HCT116 (cell line): ENCODE measurements at regions not wholly inside any gene's neighbourhood (a gene's known extent, or its start where the extent isn't known, plus 50 kb on each side); places are given as distances from the start of the nearest gene placed in this dataset.

ENCODE experiments used
- ATAC-seq: fragments of 200-7000 bp; cut with Tn5 transposase; 2 replicates; pipeline ENCODE4 v1.9.1; 2020; ENCODE audit warnings: mild to moderate bottlenecking, moderate library complexity
- BruUV-seq: library from RNA; stranded (reverse); fragments of 400-500 nt; replicated peaks from 2 replicates; lab custom pipeline; 2021; lab: Mats Ljungman, UMichigan
- CTCF ChIA-PET: fragments of 300-600 bp; sonication (Branson Sonifier 250); formaldehyde crosslinking; loops from one replicate; lab custom pipeline; 2021; ENCODE audit warnings: antibody characterized with exemption; lab: Charles Lee
- POLR2A ChIA-PET: fragments of 300-600, 350-600 bp; sonication (Branson Sonifier 250); formaldehyde crosslinking; loops from one replicate; lab custom pipeline; 2021; ENCODE audit warnings: antibody characterized with exemption; lab: Charles Lee
- RAD21 ChIA-PET, 2 experiments: fragments of 300-600 bp; sonication (Branson Sonifier 250); formaldehyde crosslinking; loops; one replicate each; lab custom pipeline; 2023; ENCODE audit warnings: low total read pairs in 2 of 2; ENCODE audit not compliant: uncharacterized antibody in 2 of 2, unreplicated experiment in 2 of 2, low non-redundant PET in 1 of 2; lab: Charles Lee
- DNase-seq: peaks from one replicate; pipeline ENCODE4 v3.0.0-alpha.2; 2010; ENCODE audit warnings: low read depth, low spot score
- H2AFZ ChIP-seq: fragments of 200-600 bp; shearing (Covaris generic), sonication (generic); 2 replicates; pipeline ENCODE4 v1.6.1; 2017; ENCODE audit warnings: low read depth, mixed run types, mixed read lengths, antibody characterized with exemption, low read length; ENCODE audit not compliant: poor library complexity, severe bottlenecking
- H3K27ac ChIP-seq: 2 replicates; pipeline ENCODE4 v1.5.1; 2012; ENCODE audit warnings: low read depth, low read length
- H3K27me3 ChIP-seq: fragments of 200-600 bp; sonication (generic); 2 replicates; pipeline ENCODE4 v1.6.1; 2016; ENCODE audit warnings: mixed run types, low read length, mixed read lengths; ENCODE audit not compliant: insufficient read depth
- H3K36me3 ChIP-seq, 2 experiments: fragments of 200-500 bp in 1 of 2; fragments of 200-600 bp in 1 of 2; sonication (Bioruptor generic) in 1 of 2; sonication (generic) in 1 of 2; 2 replicates each; pipeline versions ENCODE4 v1.5.1 to v1.6.1; 2014 to 2016; ENCODE audit warnings: low read length in 2 of 2, inconsistent platforms in 1 of 2, mixed read lengths in 1 of 2, mixed run types in 1 of 2; ENCODE audit not compliant: insufficient read depth in 2 of 2, control insufficient read depth in 1 of 2
- H3K4me1 ChIP-seq, 2 experiments: fragments of 200-600 bp in 1 of 2; sonication (generic) in 1 of 2; 2 replicates each; pipeline versions ENCODE4 v1.5.1 to v1.6.1; 2012 to 2017; ENCODE audit warnings: low read length in 2 of 2, inconsistent platforms in 1 of 2, mild to moderate bottlenecking in 1 of 2, mixed read lengths in 1 of 2, mixed run types in 1 of 2, moderate library complexity in 1 of 2; ENCODE audit not compliant: insufficient read depth in 2 of 2, control insufficient read depth in 1 of 2
- H3K4me2 ChIP-seq: fragments of 200-600 bp; sonication (generic); 2 replicates; pipeline ENCODE4 v1.6.1; 2017; ENCODE audit warnings: mixed run types, low read length, mixed read lengths
- H3K4me3 ChIP-seq, 2 experiments: fragments of 200-600 bp in 1 of 2; sonication (generic) in 1 of 2; replicated peaks in 1 of 2; 2 replicates each; pipeline ENCODE4 v1.5.1; 2011 to 2016; ENCODE audit warnings: low read length in 2 of 2, control low read depth in 1 of 2, low read depth in 1 of 2, mild to moderate bottlenecking in 1 of 2, mixed read lengths in 1 of 2, mixed run types in 1 of 2
- H3K79me2 ChIP-seq: fragments of 200-600 bp; sonication (generic); 2 replicates; pipeline ENCODE4 v1.6.1; 2017; ENCODE audit warnings: mild to moderate bottlenecking, mixed run types, low read length, moderate library complexity, mixed read lengths; ENCODE audit not compliant: insufficient read depth
- H3K9ac ChIP-seq: fragments of 200-600 bp; sonication (generic); 2 replicates; pipeline ENCODE4 v1.6.1; 2016; ENCODE audit warnings: low read length, mixed read lengths
- H3K9me2 ChIP-seq: fragments of 200-600 bp; sonication (generic), shearing (Covaris generic); 2 replicates; pipeline ENCODE4 v1.6.1; 2017; ENCODE audit warnings: mixed run types, mild to moderate bottlenecking, moderate library complexity; ENCODE audit not compliant: insufficient read depth
- H3K9me3 ChIP-seq, 2 experiments: fragments of 200-500 bp in 1 of 2; fragments of 200-600 bp in 1 of 2; sonication (Bioruptor generic) in 1 of 2; sonication (generic) in 1 of 2; 2 replicates each; pipeline ENCODE4 v1.6.1; 2014 to 2017; ENCODE audit warnings: low read length in 2 of 2, mixed read lengths in 2 of 2, inconsistent platforms in 1 of 2, low read depth in 1 of 2, mild to moderate bottlenecking in 1 of 2, mixed run types in 1 of 2, moderate library complexity in 1 of 2; ENCODE audit not compliant: control insufficient read depth in 1 of 2, insufficient read depth in 1 of 2
- H4K20me1 ChIP-seq: fragments of 200-600 bp; sonication (generic), shearing (Covaris generic); 2 replicates; pipeline ENCODE4 v1.6.1; 2017; ENCODE audit warnings: mixed run types, mild to moderate bottlenecking, moderate library complexity; ENCODE audit not compliant: insufficient read depth
- ATF3 ChIP-seq: IDR thresholded peaks from 2 replicates; pipeline ENCODE4 v1.6.1; 2012
- CEBPB ChIP-seq: IDR thresholded peaks from 2 replicates; pipeline ENCODE4 v1.6.1; 2012; ENCODE audit warnings: low read depth
- CTCF ChIP-seq, 3 experiments: fragments of 200-600 bp in 1 of 3; sonication (generic) in 1 of 3; IDR thresholded peaks in 2 of 3; conservative IDR thresholded peaks in 1 of 3; 2 replicates each; pipeline ENCODE4 v1.5.1; 2012 to 2017; ENCODE audit warnings: low read depth in 2 of 3, low read length in 2 of 3, antibody characterized with exemption in 1 of 3, borderline replicate concordance in 1 of 3, control low read depth in 1 of 3, mild to moderate bottlenecking in 1 of 3, mixed read lengths in 1 of 3, mixed run types in 1 of 3, moderate library complexity in 1 of 3; ENCODE audit not compliant: insufficient read depth in 1 of 3
- EGR1 ChIP-seq: IDR thresholded peaks from 2 replicates; pipeline ENCODE4 v1.6.1; 2012; ENCODE audit warnings: low read depth
- FOSL1 ChIP-seq: IDR thresholded peaks from 2 replicates; pipeline ENCODE4 v1.6.1; 2012; ENCODE audit warnings: low read depth
- JUND ChIP-seq: IDR thresholded peaks from 2 replicates; pipeline ENCODE4 v1.6.1; 2012
- MAX ChIP-seq: IDR thresholded peaks from 2 replicates; pipeline ENCODE4 v1.6.1; 2012
- POLR2A ChIP-seq: IDR thresholded peaks from 2 replicates; pipeline ENCODE4 v1.7.0; 2011; ENCODE audit warnings: borderline replicate concordance; ENCODE audit not compliant: insufficient read depth, insufficient read length; ENCODE audit errors: extremely low read depth
- POLR2AphosphoS5 ChIP-seq: IDR thresholded peaks from 2 replicates; pipeline ENCODE4 v1.6.1; 2011; ENCODE audit warnings: mild to moderate bottlenecking, low read depth, low read length, moderate library complexity
- RAD21 ChIP-seq: IDR thresholded peaks from 2 replicates; pipeline ENCODE4 v1.6.1; 2012; ENCODE audit warnings: low read depth, mild to moderate bottlenecking
- REST ChIP-seq: IDR thresholded peaks from 2 replicates; pipeline ENCODE4 v1.6.1; 2012; ENCODE audit warnings: low read depth
- SIN3A ChIP-seq: IDR thresholded peaks from 2 replicates; pipeline ENCODE4 v1.6.1; 2012; ENCODE audit warnings: low read depth
- SP1 ChIP-seq: IDR thresholded peaks from 2 replicates; pipeline ENCODE4 v1.6.1; 2012; ENCODE audit warnings: low read depth
- SRF ChIP-seq: IDR thresholded peaks from 2 replicates; pipeline ENCODE4 v1.6.1; 2012; ENCODE audit warnings: low read depth
- TCF7L2 ChIP-seq: IDR thresholded peaks from 2 replicates; pipeline ENCODE4 v1.7.0; 2011; ENCODE audit warnings: borderline replicate concordance, inconsistent platforms; ENCODE audit not compliant: insufficient read depth, insufficient read length; ENCODE audit errors: extremely low read depth
- YY1 ChIP-seq: IDR thresholded peaks from 2 replicates; pipeline ENCODE4 v1.6.1; 2011; ENCODE audit warnings: low read length, low read depth, moderate library complexity, mild to moderate bottlenecking; ENCODE audit not compliant: insufficient replicate concordance; ENCODE audit errors: extremely low read depth
- ZBTB33 ChIP-seq: IDR thresholded peaks from 2 replicates; pipeline ENCODE4 v1.6.1; 2011; ENCODE audit warnings: mild to moderate bottlenecking, low read length, moderate library complexity; ENCODE audit not compliant: insufficient replicate concordance; ENCODE audit errors: extremely low read depth
- ZFX ChIP-seq: fragments of 450-650 bp; IDR thresholded peaks from 2 replicates; pipeline ENCODE4 v1.6.1; 2017
- ZNF274 ChIP-seq: fragments of 200-500 bp; sonication (Bioruptor generic); IDR thresholded peaks from 2 replicates; pipeline ENCODE4 v1.6.1; 2014; ENCODE audit warnings: mild to moderate bottlenecking, low read depth, low read length, inconsistent platforms
- intact Hi-C: fragments of 100-400 bp; cut with micrococcal nuclease; formaldehyde crosslinking; loops from 2 replicates; pipeline ENCODE4 v1.10.0; 2022

- DNase-seq = no peak
- intact Hi-C loops = no loop called here
Measured at GRCh38 chrX:112247714-112248113, 165.1 kb upstream of the TRPC5 start.

More at GRCh38 chrX:112247714-112248113, 165.1 kb upstream of the TRPC5 start:
- no peak overlapping the region for H3K4me3 ChIP-seq
- H4K20me1 ChIP-seq = no peaks in the 10 kb centered on the region
- H3K79me2 ChIP-seq = no peaks in the 10 kb centered on the region
- RAD21 ChIA-PET = no interaction called here
- H3K9ac ChIP-seq = no peak overlapping the region
- no peaks in the 10 kb centered on the region for H3K4me1 ChIP-seq
- BruUV-seq = no TSS peak
- ATAC-seq = no peak
- H3K27ac ChIP-seq = no peak overlapping the region
- no peak overlapping the region for H3K4me2 ChIP-seq
- no peak overlapping the region for H2AFZ ChIP-seq
- H3K9me2 ChIP-seq = no peaks in the 10 kb centered on the region
- no peaks in the 10 kb centered on the region for H3K36me3 ChIP-seq
- no peak for TF ChIP-seq REST
- no peak for TF ChIP-seq YY1
- no peak for TF ChIP-seq ZNF274
- no peak for TF ChIP-seq POLR2A
- TF ChIP-seq CTCF (IDR thresholded peaks at IDR 0.05 in 2 of 3, conservative IDR thresholded peaks at IDR 0.05 in 1 of 3; ENCODE audit: borderline replicate concordance in 1 of 3, insufficient read depth in 1 of 3, low read depth in 2 of 3, low read length in 2 of 3) = no peak
- no peak for TF ChIP-seq POLR2AphosphoS5
- no peak for TF ChIP-seq SRF
- no peak for TF ChIP-seq ATF3
- TF ChIP-seq RAD21 = no peak
- TF ChIP-seq ZBTB33 = no peak
- no peak for TF ChIP-seq CEBPB
- no peak for TF ChIP-seq MAX
- TF ChIP-seq JUND = no peak
- TF ChIP-seq ZFX = no peak
- no peak for TF ChIP-seq SP1
- no peak for TF ChIP-seq TCF7L2
- no peak for TF ChIP-seq SIN3A
- TF ChIP-seq FOSL1 = no peak
- no peak for TF ChIP-seq EGR1
- TF ChIP-seq, all 23 proteins: peak for 0
- Histone ChIP-seq H3K27me3 (no peaks in the 10 kb centered on the region), H3K9me3 (no peaks in the 10 kb centered on the region)
- CTCF ChIA-PET = no interaction called here
- POLR2A ChIA-PET = no interaction called here
